GM21723 (cell line): ENCODE measurements at regions not wholly inside any gene's neighbourhood (a gene's known extent, or its start where the extent isn't known, plus 50 kb on each side); places are given as distances from the start of the nearest gene placed in this dataset.

Experiments used
- ATAC-seq: cut with Tn5 transposase; IDR thresholded peaks from one replicate; pipeline ENCODE4 v1.9.1; 2021; ENCODE audit warnings: mild to moderate bottlenecking, moderate library complexity; ENCODE audit not compliant: unreplicated experiment

- peak; percentile 74 for ATAC-seq
Observed at GRCh38 chr20:22333885-22334545, 250.4 kb downstream of the FOXA2 start.

- no peak for ATAC-seq
Observed at GRCh38 chr20:22324505-22324904, 259.9 kb downstream of the FOXA2 start.

GRCh38 chr20:22322513-22322912 lies 261.9 kb downstream of the FOXA2 start:
- ATAC-seq: no peak

GRCh38 chr20:22321191-22321590 lies 263.2 kb downstream of the FOXA2 start:
- no peak for ATAC-seq

- no peak for ATAC-seq
Observed at GRCh38 chr20:22320245-22320915, 264.0 kb downstream of the FOXA2 start.

- ATAC-seq: no peak
Observed at GRCh38 chr20:22315771-22316170, 268.6 kb downstream of the FOXA2 start.

GRCh38 chr20:22315073-22315472 lies 269.3 kb downstream of the FOXA2 start:
- no peak for ATAC-seq

GRCh38 chr20:22312744-22313346 lies 271.5 kb downstream of the FOXA2 start:
- no peak for ATAC-seq

GRCh38 chr20:22308934-22309333 lies 275.4 kb downstream of the FOXA2 start:
- ATAC-seq: no peak

GRCh38 chr20:22307409-22307808 lies 277.0 kb downstream of the FOXA2 start:
- no peak for ATAC-seq

GRCh38 chr20:22305381-22305780 lies 279.0 kb downstream of the FOXA2 start:
- ATAC-seq: no peak

GRCh38 chr20:22303523-22303922 lies 280.8 kb downstream of the FOXA2 start:
- no peak for ATAC-seq

- ATAC-seq: no peak
Observed at GRCh38 chr20:22302039-22302438, 282.3 kb downstream of the FOXA2 start.

GRCh38 chr20:22293886-22294285 lies 290.5 kb downstream of the FOXA2 start:
- ATAC-seq: no peak

GRCh38 chr20:22289442-22289841 lies 294.9 kb downstream of the FOXA2 start:
- ATAC-seq: no peak

GRCh38 chr20:22288957-22289356 lies 295.4 kb downstream of the FOXA2 start:
- no peak for ATAC-seq

GRCh38 chr20:22288156-22288555 lies 296.2 kb downstream of the FOXA2 start:
- ATAC-seq: no peak

- ATAC-seq: no peak
Observed at GRCh38 chr20:22285555-22285954, 298.8 kb downstream of the FOXA2 start.

GRCh38 chr20:22282696-22283095 lies 301.7 kb downstream of the FOXA2 start:
- ATAC-seq: no peak

- no peak for ATAC-seq
Observed at GRCh38 chr20:22274330-22274729, 310.0 kb downstream of the FOXA2 start.

GRCh38 chr20:22268675-22269074 lies 315.7 kb downstream of the FOXA2 start:
- no peak for ATAC-seq

GRCh38 chr20:22264917-22265316 lies 319.5 kb downstream of the FOXA2 start:
- no peak for ATAC-seq
